ENCODE measurements at regions not wholly inside any gene's neighbourhood (a gene's known extent, or its start where the extent isn't known, plus 50 kb on each side); places are given as distances from the start of the nearest gene placed in this dataset.

DNA sequence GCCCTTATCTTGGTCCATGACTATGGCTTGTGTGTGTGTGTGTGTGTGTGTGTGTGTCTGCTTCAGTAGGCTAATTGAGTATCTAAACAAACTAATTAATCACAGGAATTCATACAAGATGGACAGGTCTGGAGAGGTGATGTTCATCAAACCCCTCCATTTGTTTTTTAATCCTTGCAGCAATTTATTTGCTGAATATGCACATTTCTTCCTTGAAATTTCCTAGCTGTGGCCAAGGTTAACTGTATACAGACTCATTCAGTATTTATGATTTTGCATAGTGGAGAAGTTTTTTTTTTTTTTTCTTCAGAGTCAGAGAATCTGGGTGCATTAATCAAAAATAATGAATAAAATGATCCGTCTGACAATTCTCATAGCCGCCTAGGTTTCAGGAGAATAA is 74.7 kb upstream of the TSHZ3 start:
- Histone ChIP-seq H4K5ac (ENCODE audit: insufficient read length, low read depth, low read length) (no peak overlapping the region), H2BK20ac (ENCODE audit: low read length) (0 out of 2 replicates have a peak overlapping the region, but pooled peaks have one; percentile 64), H2BK12ac (ENCODE audit: low read depth, low read length) (no peak overlapping the region), H4K8ac (ENCODE audit: extremely low read depth, insufficient read depth, low read length) (no peak overlapping the region), H3K18ac (ENCODE audit: extremely low read depth, low read length) (no peak overlapping the region), H3K4me3 (ENCODE audit: extremely low read depth in 1 of 4, insufficient read depth in 2 of 4, low read depth in 3 of 4, low read length in 4 of 4) (no peak overlapping the region), H4K20me1 (replicated peaks in 1 of 2; ENCODE audit: control insufficient read depth in 1 of 2, insufficient read depth in 2 of 2, low read length in 2 of 2) (no peaks in the 10 kb centered on the region), H3K36me3 (ENCODE audit: control insufficient read depth in 2 of 4, insufficient read depth in 4 of 4, low read length in 3 of 4) (no peaks in the 10 kb centered on the region), H3K79me2 (ENCODE audit: control insufficient read depth in 1 of 2, insufficient read depth in 2 of 2, low read length in 2 of 2) (no peaks in the 10 kb centered on the region), H2AK5ac (ENCODE audit: low read depth, low read length) (0 out of 2 replicates have a peak overlapping the region, but pooled peaks have one; percentile 2), H3K14ac (ENCODE audit: insufficient read length) (no peak overlapping the region), H3K27ac (ENCODE audit: low read depth, low read length) (no peak overlapping the region), H3K9ac (replicated peaks in 1 of 4; ENCODE audit: extremely low read depth in 1 of 4, low read depth in 3 of 4, low read length in 3 of 4) (no peak overlapping the region), H3K4me1 (replicated peaks in 1 of 4; ENCODE audit: control insufficient read depth in 3 of 4, insufficient read depth in 4 of 4, low read length in 3 of 4) (peaks cover 5 to 38% (median 23%) of the 10 kb centered on the region in 4 experiments; a peak in 6 of 7 replicates), H4K91ac (replicated peaks; ENCODE audit: insufficient read length, low read length) (no peak overlapping the region), H2BK120ac (replicated peaks; ENCODE audit: low read depth, low read length) (no peak overlapping the region), H2BK15ac (ENCODE audit: low read length) (no peak overlapping the region), H3K79me1 (ENCODE audit: low read depth, low read length) (no peaks in the 10 kb centered on the region), H3K4ac (replicated peaks; ENCODE audit: insufficient read length, low read depth, low read length) (no peak overlapping the region), H3K27me3 (replicated peaks in 1 of 4; ENCODE audit: control insufficient read depth in 3 of 4, extremely low read depth in 1 of 4, insufficient read depth in 3 of 4, low read length in 3 of 4) (no peaks in the 10 kb centered on the region), H2AFZ (ENCODE audit: low read length) (no peak overlapping the region), H3K23me2 (ENCODE audit: low read depth, low read length) (0 out of 2 replicates have a peak, but pooled peaks cover 2% of the 10 kb centered on the region), H3K56ac (replicated peaks; ENCODE audit: insufficient read length, low read depth, low read length) (no peak overlapping the region), H3K23ac (ENCODE audit: insufficient read length) (no peak overlapping the region), H2BK5ac (ENCODE audit: low read depth, low read length) (no peak overlapping the region), H3K4me2 (ENCODE audit: insufficient read depth in 1 of 2, low read depth in 2 of 2, low read length in 2 of 2) (no peak overlapping the region), H3K9me3 (ENCODE audit: insufficient read depth in 2 of 2, low read depth in 1 of 2, low read length in 1 of 2) (no peaks in the 10 kb centered on the region)
- no peak for FAIRE-seq
- WGBS, 2 experiments (ENCODE audit: extremely low coverage in 1 of 2, insufficient coverage in 1 of 2, insufficient read length in 1 of 2, insufficient replicate concordance in 2 of 2, low coverage in 1 of 2, low lambda C conversion rate in 2 of 2, missing lambda C conversion rate in 1 of 2): 98% methylated on average over 2 of the region's 2 CpGs; no CpG with 5 or more reads in 1 of the 2 experiments
- ChIA-PET CTCF (ENCODE audit: partially characterized antibody) (no interaction called here), POLR2A (ENCODE audit: partially characterized antibody) (no interaction called here)
- TF ChIP-seq MAFK (IDR thresholded peaks at IDR 0.05; ENCODE audit: low read depth, low read length): peak; percentile 35; the same call in 1 of the 2 replicates
- no peak for TF ChIP-seq RXRA (IDR thresholded peaks at IDR 0.05; ENCODE audit: insufficient read depth, low read depth, low read length)
- no peak for DNase-seq (ENCODE audit: low read depth in 1 of 2, low spot score in 2 of 2)
